A673 (cell line): ENCODE measurements at regions not wholly inside any gene's neighbourhood (a gene's known extent, or its start where the extent isn't known, plus 50 kb on each side); places are given as distances from the start of the nearest gene placed in this dataset.
"Not testable (repeated sequence)": the region's sequence is repeated elsewhere in the genome, so short reads cannot be mapped to it uniquely, and the experiment has no call there.

Source experiments
- CTCF ChIP-seq: fragments of 300-800, 200-600 bp; sonication (generic); conservative IDR thresholded peaks from 2 replicates; pipeline ENCODE4 v1.5.1; 2017; ENCODE audit warnings: low read depth, mild to moderate bottlenecking, antibody characterized with exemption, low read length, moderate library complexity, mixed read lengths
- EZH2 ChIP-seq: fragments of 200-600 bp; sonication (generic); IDR thresholded peaks from 2 replicates; pipeline ENCODE4 v1.6.1; 2017; ENCODE audit warnings: borderline replicate concordance, low read depth, mild to moderate bottlenecking, mixed read lengths, antibody characterized with exemption, low read length; ENCODE audit not compliant: poor library complexity, severe bottlenecking

- TF ChIP-seq CTCF, EZH2: not testable (repeated sequence)
Observed at GRCh38 chr20:64332627-64333026, 77.1 kb downstream of the PCMTD2 start.
